ENCODE measurements at regions not wholly inside any gene's neighbourhood (a gene's known extent, or its start where the extent isn't known, plus 50 kb on each side); places are given as distances from the start of the nearest gene placed in this dataset.
"Not testable (repeated sequence)": the region's sequence is repeated elsewhere in the genome, so short reads cannot be mapped to it uniquely, and the experiment has no call there.

DNA sequence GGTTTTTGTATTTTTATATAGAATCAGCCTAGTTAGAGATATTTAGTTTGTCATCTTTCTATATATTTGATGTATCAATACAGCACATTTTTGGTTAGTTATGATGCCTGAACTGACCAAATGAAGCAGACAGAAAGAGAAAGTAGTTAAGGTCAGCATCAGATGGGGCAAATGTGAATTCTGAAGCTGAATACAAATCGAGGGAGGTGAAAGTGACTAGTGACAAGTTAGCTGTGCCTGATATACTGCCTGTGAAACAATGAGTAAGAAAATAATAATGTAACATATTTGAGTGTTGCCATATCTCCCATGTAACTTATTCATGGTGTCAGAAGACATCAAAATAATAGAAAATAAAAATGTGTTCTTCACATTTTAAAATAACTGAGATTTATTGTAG lies 680.3 kb upstream of the SEMA6D start:
- Histone ChIP-seq H3K27ac (no peak overlapping the region), H3K27me3 (no peaks in the 10 kb centered on the region)

DNA sequence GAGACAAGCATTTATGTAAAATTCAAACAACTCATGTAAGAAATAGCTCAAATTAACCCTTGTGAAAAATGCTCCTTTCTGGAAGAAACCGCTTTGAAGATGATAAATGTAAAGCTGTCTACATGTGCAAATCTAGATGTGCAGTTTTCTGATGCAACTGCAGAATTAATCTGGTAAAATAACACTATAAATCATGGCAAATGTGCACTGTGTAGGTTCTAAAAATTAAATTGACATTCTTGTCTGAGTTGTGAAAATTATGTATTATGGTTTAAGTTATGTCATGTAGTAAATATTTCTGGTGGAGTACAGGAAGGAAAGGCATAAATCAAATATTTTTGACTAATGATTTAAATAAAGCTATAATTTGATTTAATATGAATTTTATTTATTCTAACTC lies 678.1 kb upstream of the SEMA6D start:
- Histone ChIP-seq H3K9me3 (no peaks in the 10 kb centered on the region), H3K27ac (no peak overlapping the region)
- TF ChIP-seq, protein P1, sequence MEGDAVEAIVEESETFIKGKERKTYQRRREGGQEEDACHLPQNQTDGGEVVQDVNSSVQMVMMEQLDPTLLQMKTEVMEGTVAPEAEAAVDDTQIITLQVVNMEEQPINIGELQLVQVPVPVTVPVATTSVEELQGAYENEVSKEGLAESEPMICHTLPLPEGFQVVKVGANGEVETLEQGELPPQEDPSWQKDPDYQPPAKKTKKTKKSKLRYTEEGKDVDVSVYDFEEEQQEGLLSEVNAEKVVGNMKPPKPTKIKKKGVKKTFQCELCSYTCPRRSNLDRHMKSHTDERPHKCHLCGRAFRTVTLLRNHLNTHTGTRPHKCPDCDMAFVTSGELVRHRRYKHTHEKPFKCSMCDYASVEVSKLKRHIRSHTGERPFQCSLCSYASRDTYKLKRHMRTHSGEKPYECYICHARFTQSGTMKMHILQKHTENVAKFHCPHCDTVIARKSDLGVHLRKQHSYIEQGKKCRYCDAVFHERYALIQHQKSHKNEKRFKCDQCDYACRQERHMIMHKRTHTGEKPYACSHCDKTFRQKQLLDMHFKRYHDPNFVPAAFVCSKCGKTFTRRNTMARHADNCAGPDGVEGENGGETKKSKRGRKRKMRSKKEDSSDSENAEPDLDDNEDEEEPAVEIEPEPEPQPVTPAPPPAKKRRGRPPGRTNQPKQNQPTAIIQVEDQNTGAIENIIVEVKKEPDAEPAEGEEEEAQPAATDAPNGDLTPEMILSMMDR (IDR thresholded peaks at IDR 0.05), result no peak

More for the DNA sequence above, 680.3 kb upstream of the SEMA6D start:
- H3K36me3 ChIP-seq, result no peaks in the 10 kb centered on the region
- H3K4me1 ChIP-seq (ENCODE audit: control insufficient read depth in 1 of 2, insufficient read depth in 1 of 2, low read depth in 1 of 2, low read length in 1 of 2), result no peaks in the 10 kb centered on the region
- no peaks in the 10 kb centered on the region for H3K9me3 ChIP-seq
- no peak overlapping the region for H3K4me3 ChIP-seq (ENCODE audit: low read depth in 1 of 2, low read length in 1 of 2)
- TF ChIP-seq, protein P1 (IDR thresholded peaks at IDR 0.05), result no peak

DNA sequence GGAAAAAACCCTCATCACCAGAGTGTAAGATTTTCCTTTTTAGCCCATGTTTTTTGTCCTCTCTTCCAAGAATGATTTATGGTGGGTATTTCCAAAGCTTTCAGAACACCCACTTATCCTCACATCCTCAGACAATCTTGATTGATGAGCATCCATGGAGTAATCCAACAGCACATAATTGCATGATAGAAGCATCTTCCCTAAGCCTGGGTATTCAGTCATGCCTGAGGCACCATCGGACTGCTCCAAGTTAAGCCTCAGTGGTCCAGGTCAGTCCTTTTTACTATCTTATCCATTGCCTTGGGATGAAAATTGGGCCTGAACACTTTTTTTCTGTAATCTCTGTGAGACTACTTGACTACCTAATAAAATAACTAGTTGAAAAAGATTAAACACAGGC lies 676.0 kb upstream of the SEMA6D start:
- no peaks in the 10 kb centered on the region for H3K4me1 ChIP-seq (ENCODE audit: control insufficient read depth in 1 of 2, insufficient read depth in 1 of 2, low read depth in 1 of 2, low read length in 1 of 2)
- TF ChIP-seq, protein P1 (IDR thresholded peaks at IDR 0.05), result no peak
- no peak overlapping the region for H3K4me3 ChIP-seq (ENCODE audit: low read depth in 1 of 2, low read length in 1 of 2)
- no peak overlapping the region for H3K27ac ChIP-seq
- no peaks in the 10 kb centered on the region for H3K36me3 ChIP-seq
- no peaks in the 10 kb centered on the region for H3K9me3 ChIP-seq
- H3K27me3 ChIP-seq, result no peaks in the 10 kb centered on the region

More for the DNA sequence above, 678.1 kb upstream of the SEMA6D start:
- Histone ChIP-seq H3K4me1 (ENCODE audit: control insufficient read depth in 1 of 2, insufficient read depth in 1 of 2, low read depth in 1 of 2, low read length in 1 of 2) (no peaks in the 10 kb centered on the region), H3K4me3 (ENCODE audit: low read depth in 1 of 2, low read length in 1 of 2) (no peak overlapping the region), H3K36me3 (no peaks in the 10 kb centered on the region), H3K27me3 (no peaks in the 10 kb centered on the region)

DNA sequence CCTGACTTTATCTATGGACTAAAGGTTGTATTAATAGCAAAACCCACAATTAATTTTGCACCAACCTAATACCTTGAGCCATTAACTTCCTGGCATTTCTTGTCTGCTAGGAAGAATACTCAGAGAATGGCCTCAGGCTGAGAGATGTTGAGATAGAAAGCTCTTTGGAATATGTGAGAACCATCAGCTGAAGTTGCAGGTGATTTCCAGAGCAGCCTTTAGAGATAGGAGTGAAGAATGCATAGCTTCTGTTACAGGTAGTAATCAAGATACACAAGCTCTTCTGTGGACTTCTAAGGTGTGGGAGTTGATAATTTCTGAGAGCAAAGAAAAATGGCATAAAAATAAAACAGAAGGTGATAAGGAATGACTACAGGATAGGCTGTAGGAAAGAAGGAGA lies 669.3 kb upstream of the SEMA6D start:
- H3K36me3 ChIP-seq; H3K4me3 ChIP-seq (ENCODE audit: low read depth in 1 of 2, low read length in 1 of 2); H3K4me1 ChIP-seq (ENCODE audit: control insufficient read depth in 1 of 2, insufficient read depth in 1 of 2, low read depth in 1 of 2, low read length in 1 of 2); H3K27ac ChIP-seq; H3K27me3 ChIP-seq; H3K9me3 ChIP-seq: not testable (repeated sequence)

DNA sequence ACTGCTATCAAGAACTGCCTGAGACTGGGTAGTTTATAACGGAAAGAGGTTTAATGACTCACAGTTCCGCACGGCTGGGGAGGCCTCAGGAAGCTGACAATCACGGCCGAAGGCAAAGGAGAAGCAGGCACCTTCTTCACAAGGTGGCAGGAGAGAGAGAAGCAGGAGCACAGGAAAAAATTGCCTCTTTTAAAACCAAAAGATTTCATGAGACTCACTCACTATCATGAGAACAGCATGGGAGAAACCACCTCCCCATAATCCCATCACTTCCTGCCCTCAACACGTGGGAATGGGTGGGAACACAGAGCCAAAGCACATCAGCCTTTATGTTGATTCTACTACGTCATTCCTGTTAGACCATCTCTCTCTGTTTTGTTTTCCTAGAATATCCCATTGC lies 650.9 kb upstream of the SEMA6D start:
- Histone ChIP-seq H3K27ac (no peak overlapping the region), H3K4me1 (ENCODE audit: control insufficient read depth in 1 of 2, insufficient read depth in 1 of 2, low read depth in 1 of 2, low read length in 1 of 2) (no peaks in the 10 kb centered on the region), H3K27me3 (no peaks in the 10 kb centered on the region), H3K9me3 (no peaks in the 10 kb centered on the region), H3K36me3 (no peaks in the 10 kb centered on the region), H3K4me3 (ENCODE audit: low read depth in 1 of 2, low read length in 1 of 2) (no peak overlapping the region)
- TF ChIP-seq, protein P1 (IDR thresholded peaks at IDR 0.05), result no peak

DNA sequence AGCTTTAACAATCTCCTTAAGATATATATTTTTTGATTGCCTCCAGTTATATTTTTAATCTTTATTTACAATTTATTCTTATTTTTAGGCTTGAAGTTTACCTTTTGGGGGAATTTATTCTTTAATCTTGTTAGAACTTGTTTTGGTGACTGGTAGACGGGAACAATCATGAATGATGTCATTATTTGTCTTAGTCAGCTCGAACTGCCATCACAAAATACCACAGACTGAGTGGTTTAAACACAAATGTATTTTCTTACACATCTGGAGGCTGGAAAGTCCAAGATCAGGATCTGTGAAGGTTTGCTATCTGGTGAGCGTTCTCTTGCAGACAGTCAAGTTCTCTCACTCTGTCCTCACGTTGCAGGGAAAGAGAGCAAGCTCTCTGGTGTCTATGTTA lies 639.5 kb upstream of the SEMA6D start:
- not testable (repeated sequence) for H3K4me1 ChIP-seq (ENCODE audit: control insufficient read depth in 1 of 2, insufficient read depth in 1 of 2, low read depth in 1 of 2, low read length in 1 of 2); H3K36me3 ChIP-seq; H3K9me3 ChIP-seq; H3K27ac ChIP-seq; H3K27me3 ChIP-seq; H3K4me3 ChIP-seq (ENCODE audit: low read depth in 1 of 2, low read length in 1 of 2)

DNA sequence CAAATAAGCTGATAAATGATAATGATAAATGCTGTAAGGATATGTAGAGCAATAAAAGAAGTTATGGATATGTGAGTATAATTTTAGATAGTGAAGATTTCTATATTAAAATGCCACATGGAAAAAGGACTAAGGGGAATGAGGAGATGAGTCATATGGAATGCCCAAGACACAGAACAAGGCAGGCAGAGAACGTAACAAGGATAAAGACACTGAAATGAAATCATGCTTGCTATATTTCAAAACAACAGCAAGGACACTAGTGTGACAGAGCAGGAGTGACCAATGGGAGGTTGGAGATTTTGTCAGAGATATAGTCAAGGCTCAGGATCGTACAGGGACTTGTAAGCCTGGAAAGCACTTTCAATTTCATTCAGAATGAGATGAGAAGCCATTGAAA lies 621.5 kb upstream of the SEMA6D start:
- no peak overlapping the region for H3K27ac ChIP-seq
- H3K4me1 ChIP-seq (ENCODE audit: control insufficient read depth in 1 of 2, insufficient read depth in 1 of 2, low read depth in 1 of 2, low read length in 1 of 2), result no peaks in the 10 kb centered on the region
- H3K4me3 ChIP-seq (ENCODE audit: low read depth in 1 of 2, low read length in 1 of 2), result no peak overlapping the region
- TF ChIP-seq, protein P1 (IDR thresholded peaks at IDR 0.05), result no peak
- no peaks in the 10 kb centered on the region for H3K27me3 ChIP-seq
- H3K9me3 ChIP-seq, result no peaks in the 10 kb centered on the region
- no peaks in the 10 kb centered on the region for H3K36me3 ChIP-seq

DNA sequence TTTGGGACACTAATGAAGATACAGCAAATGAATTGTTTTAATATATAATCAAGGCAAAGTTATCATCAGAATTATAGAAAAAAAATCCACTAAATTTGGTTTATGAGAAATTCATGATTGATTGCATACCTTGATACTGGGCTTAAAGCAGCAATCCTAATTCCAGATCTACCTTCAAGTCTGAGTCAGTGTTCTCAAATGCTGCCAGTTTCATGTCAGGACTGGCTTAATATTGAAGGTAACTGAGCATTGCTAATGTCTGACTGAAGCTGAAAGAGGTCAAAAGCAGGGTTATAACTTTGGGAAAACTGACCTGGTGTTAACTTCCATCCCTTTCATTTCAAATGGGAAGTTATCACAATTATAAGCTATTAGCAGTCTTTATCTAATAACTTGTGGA lies 618.8 kb upstream of the SEMA6D start:
- not testable (repeated sequence) for H3K27me3 ChIP-seq; H3K9me3 ChIP-seq; H3K4me1 ChIP-seq (ENCODE audit: control insufficient read depth in 1 of 2, insufficient read depth in 1 of 2, low read depth in 1 of 2, low read length in 1 of 2); H3K27ac ChIP-seq; H3K4me3 ChIP-seq (ENCODE audit: low read depth in 1 of 2, low read length in 1 of 2); H3K36me3 ChIP-seq

DNA sequence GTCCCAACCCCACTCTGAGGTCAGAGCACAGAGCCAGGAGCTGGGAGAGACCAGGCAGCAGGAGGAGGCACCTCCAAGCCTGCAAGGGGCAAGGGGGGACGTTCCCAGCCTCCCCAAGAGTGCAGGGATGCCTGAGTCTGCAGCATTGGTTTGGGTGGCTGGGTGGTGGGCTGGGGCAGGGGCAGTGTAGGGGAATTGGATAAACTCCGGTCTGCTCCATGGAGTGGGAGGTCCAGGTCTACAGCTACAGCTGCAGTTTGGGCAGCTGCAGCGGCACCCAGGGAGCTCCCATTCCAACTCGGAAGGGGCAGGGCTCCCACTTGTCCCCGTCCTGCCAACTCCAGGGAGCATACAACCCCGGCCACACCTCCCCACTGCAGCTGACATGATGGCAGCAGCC lies 617.5 kb upstream of the SEMA6D start:
- H3K27me3 ChIP-seq; H3K36me3 ChIP-seq; H3K9me3 ChIP-seq; H3K27ac ChIP-seq; H3K4me1 ChIP-seq (ENCODE audit: control insufficient read depth in 1 of 2, insufficient read depth in 1 of 2, low read depth in 1 of 2, low read length in 1 of 2); H3K4me3 ChIP-seq (ENCODE audit: low read depth in 1 of 2, low read length in 1 of 2): not testable (repeated sequence)

DNA sequence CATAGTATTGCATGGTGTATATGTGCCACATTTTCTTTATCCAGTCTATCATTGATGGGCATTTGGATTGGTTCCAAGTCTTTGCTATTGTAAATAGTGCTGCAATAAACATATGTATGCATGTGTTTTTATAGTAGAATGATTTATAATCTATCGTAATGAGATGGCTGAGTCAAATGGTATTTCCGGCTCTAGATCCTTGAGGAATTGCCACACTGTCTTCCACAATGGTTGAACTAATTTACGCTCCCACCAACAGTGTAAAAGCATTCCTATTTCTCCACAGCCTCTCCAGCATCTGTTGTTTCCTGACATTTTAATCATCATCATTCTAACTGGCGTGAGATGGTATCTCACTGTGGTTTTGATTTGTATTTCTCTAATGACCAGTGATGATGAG lies 608.5 kb upstream of the SEMA6D start:
- H3K9me3 ChIP-seq; H3K27ac ChIP-seq; H3K4me3 ChIP-seq (ENCODE audit: low read depth in 1 of 2, low read length in 1 of 2); H3K36me3 ChIP-seq; H3K4me1 ChIP-seq (ENCODE audit: control insufficient read depth in 1 of 2, insufficient read depth in 1 of 2, low read depth in 1 of 2, low read length in 1 of 2); H3K27me3 ChIP-seq: not testable (repeated sequence)

All from neutrophil (primary cell).